HCT116 (cell line): ENCODE measurements at regions not wholly inside any gene's neighbourhood (a gene's known extent, or its start where the extent isn't known, plus 50 kb on each side); places are given as distances from the start of the nearest gene placed in this dataset.

Experiments
- ATAC-seq: fragments of 200-7000 bp; cut with Tn5 transposase; 2 replicates; pipeline ENCODE4 v1.9.1; 2020; ENCODE audit warnings: mild to moderate bottlenecking, moderate library complexity
- BruUV-seq: library from RNA; stranded (reverse); fragments of 400-500 nt; replicated peaks from 2 replicates; lab custom pipeline; 2021; lab: Mats Ljungman, UMichigan
- CTCF ChIA-PET: fragments of 300-600 bp; sonication (Branson Sonifier 250); formaldehyde crosslinking; loops from one replicate; lab custom pipeline; 2021; ENCODE audit warnings: antibody characterized with exemption; lab: Charles Lee
- POLR2A ChIA-PET: fragments of 300-600, 350-600 bp; sonication (Branson Sonifier 250); formaldehyde crosslinking; loops from one replicate; lab custom pipeline; 2021; ENCODE audit warnings: antibody characterized with exemption; lab: Charles Lee
- RAD21 ChIA-PET, 2 experiments: fragments of 300-600 bp; sonication (Branson Sonifier 250); formaldehyde crosslinking; loops; one replicate each; lab custom pipeline; 2023; ENCODE audit warnings: low total read pairs in 2 of 2; ENCODE audit not compliant: uncharacterized antibody in 2 of 2, unreplicated experiment in 2 of 2, low non-redundant PET in 1 of 2; lab: Charles Lee
- DNase-seq: peaks from one replicate; pipeline ENCODE4 v3.0.0-alpha.2; 2010; ENCODE audit warnings: low read depth, low spot score
- H2AFZ ChIP-seq: fragments of 200-600 bp; shearing (Covaris generic), sonication (generic); 2 replicates; pipeline ENCODE4 v1.6.1; 2017; ENCODE audit warnings: low read depth, mixed run types, mixed read lengths, antibody characterized with exemption, low read length; ENCODE audit not compliant: poor library complexity, severe bottlenecking
- H3K27ac ChIP-seq: 2 replicates; pipeline ENCODE4 v1.5.1; 2012; ENCODE audit warnings: low read depth, low read length
- H3K27me3 ChIP-seq: fragments of 200-600 bp; sonication (generic); 2 replicates; pipeline ENCODE4 v1.6.1; 2016; ENCODE audit warnings: mixed run types, low read length, mixed read lengths; ENCODE audit not compliant: insufficient read depth
- H3K36me3 ChIP-seq, 2 experiments: fragments of 200-500 bp in 1 of 2; fragments of 200-600 bp in 1 of 2; sonication (Bioruptor generic) in 1 of 2; sonication (generic) in 1 of 2; 2 replicates each; pipeline versions ENCODE4 v1.5.1 to v1.6.1; 2014 to 2016; ENCODE audit warnings: low read length in 2 of 2, inconsistent platforms in 1 of 2, mixed read lengths in 1 of 2, mixed run types in 1 of 2; ENCODE audit not compliant: insufficient read depth in 2 of 2, control insufficient read depth in 1 of 2
- H3K4me1 ChIP-seq, 2 experiments: fragments of 200-600 bp in 1 of 2; sonication (generic) in 1 of 2; 2 replicates each; pipeline versions ENCODE4 v1.5.1 to v1.6.1; 2012 to 2017; ENCODE audit warnings: low read length in 2 of 2, inconsistent platforms in 1 of 2, mild to moderate bottlenecking in 1 of 2, mixed read lengths in 1 of 2, mixed run types in 1 of 2, moderate library complexity in 1 of 2; ENCODE audit not compliant: insufficient read depth in 2 of 2, control insufficient read depth in 1 of 2
- H3K4me2 ChIP-seq: fragments of 200-600 bp; sonication (generic); 2 replicates; pipeline ENCODE4 v1.6.1; 2017; ENCODE audit warnings: mixed run types, low read length, mixed read lengths
- H3K4me3 ChIP-seq, 2 experiments: fragments of 200-600 bp in 1 of 2; sonication (generic) in 1 of 2; replicated peaks in 1 of 2; 2 replicates each; pipeline ENCODE4 v1.5.1; 2011 to 2016; ENCODE audit warnings: low read length in 2 of 2, control low read depth in 1 of 2, low read depth in 1 of 2, mild to moderate bottlenecking in 1 of 2, mixed read lengths in 1 of 2, mixed run types in 1 of 2
- H3K79me2 ChIP-seq: fragments of 200-600 bp; sonication (generic); 2 replicates; pipeline ENCODE4 v1.6.1; 2017; ENCODE audit warnings: mild to moderate bottlenecking, mixed run types, low read length, moderate library complexity, mixed read lengths; ENCODE audit not compliant: insufficient read depth
- H3K9ac ChIP-seq: fragments of 200-600 bp; sonication (generic); 2 replicates; pipeline ENCODE4 v1.6.1; 2016; ENCODE audit warnings: low read length, mixed read lengths
- H3K9me2 ChIP-seq: fragments of 200-600 bp; sonication (generic), shearing (Covaris generic); 2 replicates; pipeline ENCODE4 v1.6.1; 2017; ENCODE audit warnings: mixed run types, mild to moderate bottlenecking, moderate library complexity; ENCODE audit not compliant: insufficient read depth
- H3K9me3 ChIP-seq, 2 experiments: fragments of 200-500 bp in 1 of 2; fragments of 200-600 bp in 1 of 2; sonication (Bioruptor generic) in 1 of 2; sonication (generic) in 1 of 2; 2 replicates each; pipeline ENCODE4 v1.6.1; 2014 to 2017; ENCODE audit warnings: low read length in 2 of 2, mixed read lengths in 2 of 2, inconsistent platforms in 1 of 2, low read depth in 1 of 2, mild to moderate bottlenecking in 1 of 2, mixed run types in 1 of 2, moderate library complexity in 1 of 2; ENCODE audit not compliant: control insufficient read depth in 1 of 2, insufficient read depth in 1 of 2
- H4K20me1 ChIP-seq: fragments of 200-600 bp; sonication (generic), shearing (Covaris generic); 2 replicates; pipeline ENCODE4 v1.6.1; 2017; ENCODE audit warnings: mixed run types, mild to moderate bottlenecking, moderate library complexity; ENCODE audit not compliant: insufficient read depth
- CTCF ChIP-seq, 3 experiments: fragments of 200-600 bp in 1 of 3; sonication (generic) in 1 of 3; IDR thresholded peaks in 2 of 3; conservative IDR thresholded peaks in 1 of 3; 2 replicates each; pipeline ENCODE4 v1.5.1; 2012 to 2017; ENCODE audit warnings: low read depth in 2 of 3, low read length in 2 of 3, antibody characterized with exemption in 1 of 3, borderline replicate concordance in 1 of 3, control low read depth in 1 of 3, mild to moderate bottlenecking in 1 of 3, mixed read lengths in 1 of 3, mixed run types in 1 of 3, moderate library complexity in 1 of 3; ENCODE audit not compliant: insufficient read depth in 1 of 3
- EGR1 ChIP-seq: IDR thresholded peaks from 2 replicates; pipeline ENCODE4 v1.6.1; 2012; ENCODE audit warnings: low read depth
- ELF1 ChIP-seq: IDR thresholded peaks from 2 replicates; pipeline ENCODE4 v1.6.1; 2012; ENCODE audit warnings: low read depth, borderline replicate concordance
- EZH2 ChIP-seq: fragments of 200-600 bp; sonication (generic); IDR thresholded peaks from 2 replicates; pipeline ENCODE4 v1.6.1; 2017; ENCODE audit warnings: antibody characterized with exemption, mixed run types
- FOSL1 ChIP-seq: IDR thresholded peaks from 2 replicates; pipeline ENCODE4 v1.6.1; 2012; ENCODE audit warnings: low read depth
- MAX ChIP-seq: IDR thresholded peaks from 2 replicates; pipeline ENCODE4 v1.6.1; 2012
- SP1 ChIP-seq: IDR thresholded peaks from 2 replicates; pipeline ENCODE4 v1.6.1; 2012; ENCODE audit warnings: low read depth
- SRF ChIP-seq: IDR thresholded peaks from 2 replicates; pipeline ENCODE4 v1.6.1; 2012; ENCODE audit warnings: low read depth
- TCF7L2 ChIP-seq: IDR thresholded peaks from 2 replicates; pipeline ENCODE4 v1.7.0; 2011; ENCODE audit warnings: borderline replicate concordance, inconsistent platforms; ENCODE audit not compliant: insufficient read depth, insufficient read length; ENCODE audit errors: extremely low read depth
- ZNF274 ChIP-seq: fragments of 200-500 bp; sonication (Bioruptor generic); IDR thresholded peaks from 2 replicates; pipeline ENCODE4 v1.6.1; 2014; ENCODE audit warnings: mild to moderate bottlenecking, low read depth, low read length, inconsistent platforms
- intact Hi-C: fragments of 100-400 bp; cut with micrococcal nuclease; formaldehyde crosslinking; loops from 2 replicates; pipeline ENCODE4 v1.10.0; 2022

- Histone ChIP-seq H3K4me2 (no peak overlapping the region), H3K36me3 (no peaks in the 10 kb centered on the region), H3K27ac (no peak overlapping the region), H3K79me2 (no peaks in the 10 kb centered on the region), H3K9ac (no peak overlapping the region), H4K20me1 (no peaks in the 10 kb centered on the region), H3K27me3 (no peaks in the 10 kb centered on the region), H2AFZ (no peak overlapping the region), H3K9me2 (no peaks in the 10 kb centered on the region), H3K4me1 (peaks cover 0 to 6% of the 10 kb centered on the region in 2 experiments; a peak in 1 of 4 replicates), H3K9me3 (no peaks in the 10 kb centered on the region), H3K4me3 (no peak overlapping the region)
- ATAC-seq (no peak), DNase-seq (no peak)
- no peak for TF ChIP-seq ZNF274
- RAD21 ChIA-PET = no interaction called here
- BruUV-seq = no TSS peak
- intact Hi-C loops = no loop called here
- CTCF ChIA-PET = no interaction called here
- POLR2A ChIA-PET = no interaction called here
These were observed 153.8 kb downstream of the ERMARD start for GRCh38 chr6:169905041-169905807.

GRCh38 chr6:169904051-169904922 lies 152.9 kb downstream of the ERMARD start:
- no peaks in the 10 kb centered on the region for H4K20me1 ChIP-seq
- DNase-seq (no peak), ATAC-seq (no peak)
- no peak overlapping the region for H3K4me2 ChIP-seq
- H3K4me3 ChIP-seq = no peak overlapping the region
- BruUV-seq = no TSS peak
- H3K4me1 ChIP-seq = peaks cover 0 to 6% of the 10 kb centered on the region in 2 experiments; a peak in 1 of 4 replicates
- TF ChIP-seq CTCF (IDR thresholded peaks at IDR 0.05 in 2 of 3, conservative IDR thresholded peaks at IDR 0.05 in 1 of 3; ENCODE audit: borderline replicate concordance in 1 of 3, insufficient read depth in 1 of 3, low read depth in 2 of 3, low read length in 2 of 3) = no peak
- TF ChIP-seq FOSL1 = no peak
- no peak for TF ChIP-seq SP1
- no peak for TF ChIP-seq ELF1
- no peak for TF ChIP-seq TCF7L2
- no peak for TF ChIP-seq MAX
- TF ChIP-seq EZH2 = no peak
- TF ChIP-seq SRF = no peak
- no peak for TF ChIP-seq EGR1
- ChIA-PET RAD21 (no interaction called here), CTCF (no interaction called here), POLR2A (no interaction called here)
- no peak overlapping the region for H3K27ac ChIP-seq
- H3K27me3 ChIP-seq = no peaks in the 10 kb centered on the region
- no peaks in the 10 kb centered on the region for H3K36me3 ChIP-seq
- H2AFZ ChIP-seq = no peak overlapping the region
- H3K9me3 ChIP-seq = no peaks in the 10 kb centered on the region
- intact Hi-C loops = no loop called here
- no peaks in the 10 kb centered on the region for H3K9me2 ChIP-seq
- no peaks in the 10 kb centered on the region for H3K79me2 ChIP-seq
- H3K9ac ChIP-seq = no peak overlapping the region
